ENCODE measurements at regions not wholly inside any gene's neighbourhood (a gene's known extent, or its start where the extent isn't known, plus 50 kb on each side); places are given as distances from the start of the nearest gene placed in this dataset.

- TF ChIP-seq CTCF (IDR thresholded peaks at IDR 0.05): no peak
- no peak for TF ChIP-seq ZNF671 (CRISPR knock-in tag; IDR thresholded peaks at IDR 0.05)
- no peak for TF ChIP-seq NFYB (CRISPR knock-in tag; conservative IDR thresholded peaks at IDR 0.05; ENCODE audit: low read depth)
- TF ChIP-seq ERG (CRISPR knock-in tag; IDR thresholded peaks at IDR 0.05): no peak
- TF ChIP-seq, protein P1, sequence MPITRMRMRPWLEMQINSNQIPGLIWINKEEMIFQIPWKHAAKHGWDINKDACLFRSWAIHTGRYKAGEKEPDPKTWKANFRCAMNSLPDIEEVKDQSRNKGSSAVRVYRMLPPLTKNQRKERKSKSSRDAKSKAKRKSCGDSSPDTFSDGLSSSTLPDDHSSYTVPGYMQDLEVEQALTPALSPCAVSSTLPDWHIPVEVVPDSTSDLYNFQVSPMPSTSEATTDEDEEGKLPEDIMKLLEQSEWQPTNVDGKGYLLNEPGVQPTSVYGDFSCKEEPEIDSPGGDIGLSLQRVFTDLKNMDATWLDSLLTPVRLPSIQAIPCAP (CRISPR knock-in tag; IDR thresholded peaks at IDR 0.05): no peak
- TF ChIP-seq ZNF423 (CRISPR knock-in tag; IDR thresholded peaks at IDR 0.05): no peak
- no peak for TF ChIP-seq MYBL2 (CRISPR knock-in tag; IDR thresholded peaks at IDR 0.05)
Observed at GRCh38 chr5:67337751-67338150, 141.2 kb upstream of the CD180 start.

All from WTC11 (cell line).